ENCODE measurements at regions not wholly inside any gene's neighbourhood (a gene's known extent, or its start where the extent isn't known, plus 50 kb on each side); places are given as distances from the start of the nearest gene placed in this dataset.

- no peak for DNase-seq (ENCODE audit: low read depth)
Observed at GRCh38 chr12:115013236-115013981, 329.4 kb upstream of the TBX3 start.

- DNase-seq (ENCODE audit: low read depth), result no peak
Observed at GRCh38 chr12:115012861-115013235, 328.9 kb upstream of the TBX3 start.

DNA sequence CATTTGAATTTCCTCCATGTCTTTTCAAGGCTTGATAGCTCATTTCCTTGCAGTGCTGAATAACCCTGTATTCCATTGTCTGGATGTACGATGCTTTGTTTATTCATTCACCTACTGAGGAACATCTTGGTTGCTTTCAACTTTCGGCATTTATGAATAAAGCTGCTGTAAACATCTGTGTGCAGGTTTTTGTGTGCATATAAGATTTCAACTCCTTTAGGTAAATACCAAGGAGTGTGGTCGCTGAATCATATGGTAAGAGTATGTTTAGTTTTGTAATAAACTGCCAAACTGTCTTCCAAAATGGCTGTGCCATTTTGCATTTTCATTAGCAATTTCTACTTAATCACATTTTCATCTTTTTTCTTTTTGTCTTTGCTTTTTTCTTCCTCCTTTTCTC is 327.7 kb upstream of the TBX3 start:
- DNase-seq (ENCODE audit: low read depth), result no peak

- no peak for DNase-seq (ENCODE audit: low read depth)
Observed at GRCh38 chr12:115010324-115010995, 326.5 kb upstream of the TBX3 start.

GRCh38 chr12:115008929-115009328 is 325.0 kb upstream of the TBX3 start:
- DNase-seq (ENCODE audit: low read depth), result no peak

- DNase-seq (ENCODE audit: low read depth), result no peak
Observed at GRCh38 chr12:115004470-115005146, 320.6 kb upstream of the TBX3 start.

GRCh38 chr12:115002434-115002833 is 318.5 kb upstream of the TBX3 start:
- DNase-seq (ENCODE audit: low read depth), result no peak

GRCh38 chr12:115001571-115002180 is 317.7 kb upstream of the TBX3 start:
- DNase-seq (ENCODE audit: low read depth), result peak; percentile 56

- no peak for DNase-seq (ENCODE audit: low read depth)
Observed at GRCh38 chr12:115000038-115000437, 316.1 kb upstream of the TBX3 start.

DNA sequence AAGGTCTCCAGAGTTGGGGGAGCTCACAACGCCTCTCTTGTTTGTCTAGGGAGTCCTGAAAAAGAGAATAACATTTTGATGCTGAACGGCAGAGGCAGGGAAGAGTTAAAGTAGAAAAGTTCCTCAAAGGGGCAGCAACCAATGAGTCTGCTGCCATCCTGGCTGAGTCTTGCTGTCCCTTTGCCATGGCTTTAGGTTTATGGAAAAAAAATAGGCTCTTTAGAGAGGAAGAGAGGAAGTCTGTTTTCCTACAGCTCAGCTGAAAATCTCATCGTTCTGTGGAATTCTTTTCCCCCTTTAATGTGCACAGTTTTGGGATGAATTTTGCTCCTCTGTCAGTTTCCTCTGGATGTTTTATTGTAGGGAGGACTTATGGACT is 314.8 kb upstream of the TBX3 start:
- DNase-seq (ENCODE audit: low read depth), result no peak

GRCh38 chr12:114998118-114998749 is 314.3 kb upstream of the TBX3 start:
- DNase-seq (ENCODE audit: low read depth), result no peak

GRCh38 chr12:114996382-114996781 is 312.4 kb upstream of the TBX3 start:
- DNase-seq (ENCODE audit: low read depth), result no peak

GRCh38 chr12:114995891-114996290 is 311.9 kb upstream of the TBX3 start:
- no peak for DNase-seq (ENCODE audit: low read depth)

DNA sequence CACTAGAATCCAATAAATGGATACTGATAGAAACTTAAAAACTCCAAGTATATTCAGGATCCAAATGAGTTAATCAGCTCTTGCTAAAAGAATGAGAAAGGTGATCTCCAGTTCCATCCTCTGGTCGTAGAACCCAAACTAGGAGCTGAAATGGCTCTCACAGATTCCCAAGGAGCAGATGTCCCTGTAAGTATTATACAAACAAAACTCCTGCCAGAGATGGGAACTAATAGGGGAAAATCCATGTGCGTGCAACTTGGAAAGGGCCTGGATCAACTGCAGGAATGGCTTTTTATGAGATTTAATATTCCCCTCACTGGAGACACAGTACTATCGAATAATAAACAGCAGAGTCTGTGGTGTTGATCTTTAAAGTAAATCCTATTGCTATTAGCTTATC is 309.2 kb upstream of the TBX3 start:
- no peak for DNase-seq (ENCODE audit: low read depth)

GRCh38 chr12:114992443-114992842 is 308.5 kb upstream of the TBX3 start:
- no peak for DNase-seq (ENCODE audit: low read depth)

- DNase-seq (ENCODE audit: low read depth), result no peak
Observed at GRCh38 chr12:114990381-114990780, 306.4 kb upstream of the TBX3 start.

DNA sequence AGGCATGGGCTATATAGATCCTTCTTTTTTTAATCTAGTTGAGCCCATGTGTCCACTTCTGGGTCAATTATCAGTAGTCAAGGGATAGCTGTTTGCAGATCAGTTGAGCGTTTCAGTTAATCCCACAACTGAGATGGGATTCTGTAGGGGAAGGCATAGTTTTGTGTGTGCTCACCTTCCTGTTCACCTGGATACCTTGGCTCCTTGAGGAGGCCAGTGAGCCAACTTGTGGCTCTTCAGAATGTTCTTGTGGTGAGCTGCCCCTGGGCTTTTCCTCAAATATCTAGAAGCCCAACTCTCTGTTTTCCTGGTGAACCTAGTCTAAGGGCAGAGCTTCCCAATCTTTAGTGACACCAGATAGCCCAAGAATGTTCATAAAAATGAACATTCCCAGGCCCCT is 302.9 kb upstream of the TBX3 start:
- no peak for DNase-seq (ENCODE audit: low read depth)

GRCh38 chr12:114986178-114986714 is 302.3 kb upstream of the TBX3 start:
- DNase-seq (ENCODE audit: low read depth), result no peak

DNA sequence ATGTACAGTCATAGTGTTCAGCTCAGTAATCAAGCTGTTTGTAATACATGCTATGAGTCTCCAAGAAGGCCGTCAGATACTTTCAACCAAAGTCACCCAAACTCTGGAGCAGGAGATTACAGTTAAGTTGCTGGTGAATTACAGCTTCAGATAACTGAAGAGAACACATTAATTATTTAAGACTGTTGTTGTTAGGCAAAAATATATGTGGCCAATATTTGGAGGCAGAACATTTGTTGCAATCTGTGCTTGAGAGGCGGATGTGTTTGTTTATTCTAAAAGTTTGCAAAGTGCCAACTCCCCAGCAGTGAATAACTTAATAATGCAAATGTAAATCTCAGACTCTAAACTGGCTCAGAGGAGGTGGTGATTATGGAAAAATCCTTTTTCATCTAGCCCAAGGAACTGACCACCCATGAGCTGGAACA is 300.7 kb upstream of the TBX3 start:
- DNase-seq (ENCODE audit: low read depth), result no peak

DNA sequence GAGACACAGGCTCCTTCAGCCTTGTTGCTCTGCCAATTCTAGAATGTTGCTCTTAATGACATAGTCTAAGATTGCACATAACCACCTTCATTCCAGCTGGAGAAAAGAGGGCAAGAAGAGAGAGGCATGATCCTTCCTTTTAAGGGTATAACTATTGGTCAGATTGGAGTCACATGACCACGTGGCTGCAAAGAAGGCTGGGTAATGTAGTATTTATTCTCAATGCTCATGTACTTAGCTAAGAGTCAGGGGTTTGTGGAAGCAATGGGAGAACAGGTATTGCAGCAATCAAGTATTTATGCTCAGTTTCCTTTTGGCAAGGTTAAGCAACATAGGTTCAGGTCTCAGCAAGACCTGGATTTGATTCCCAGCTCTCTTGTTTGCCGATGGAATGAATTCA is 298.8 kb upstream of the TBX3 start:
- DNase-seq (ENCODE audit: low read depth), result no peak

DNA sequence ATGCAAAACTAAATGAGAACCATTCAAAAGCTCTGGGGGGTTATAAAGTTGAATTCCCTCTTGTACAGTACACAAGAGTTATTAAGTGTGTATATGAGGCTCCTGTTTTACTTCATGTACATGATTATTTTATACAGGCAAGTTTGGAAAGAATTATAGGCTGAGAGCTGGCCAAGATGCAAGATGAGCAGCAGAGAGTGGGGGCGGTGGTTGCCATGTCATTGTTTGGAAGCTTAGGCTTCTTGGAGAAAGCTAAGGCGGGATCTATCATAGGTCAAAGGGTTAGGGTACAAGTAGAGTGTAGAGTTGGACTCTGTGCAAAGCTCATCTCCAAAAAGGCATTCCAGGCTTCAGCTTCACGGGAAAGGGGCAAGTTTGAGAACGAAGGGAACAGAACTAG is 297.1 kb upstream of the TBX3 start:
- no peak for DNase-seq (ENCODE audit: low read depth)

DNA sequence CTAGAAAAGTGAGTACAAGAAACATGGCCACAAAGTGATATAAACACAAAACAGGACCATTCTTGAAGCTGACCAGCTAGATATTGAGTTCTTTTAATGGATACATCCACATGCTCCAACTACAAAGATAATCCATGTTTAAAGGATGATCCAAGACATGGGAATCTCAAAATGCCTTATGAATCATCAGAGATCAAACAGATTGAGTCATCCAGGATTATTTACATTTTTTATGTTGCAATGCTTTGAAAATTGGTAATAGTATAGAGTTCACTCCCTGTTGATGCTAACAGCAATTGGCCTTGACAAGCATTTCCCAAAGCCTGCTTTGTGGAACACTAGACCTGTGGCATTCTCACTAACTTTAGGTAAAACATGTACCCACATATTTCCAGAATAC is 293.0 kb upstream of the TBX3 start:
- DNase-seq (ENCODE audit: low read depth), result no peak

Data from CMK (cell line).